GM23338 (cell line): ENCODE measurements at regions not wholly inside any gene's neighbourhood (a gene's known extent, or its start where the extent isn't known, plus 50 kb on each side); places are given as distances from the start of the nearest gene placed in this dataset.

Experiments
- ATAC-seq: fragments of 200-7000 bp; cut with Tn5 transposase; 3 replicates; pipeline ENCODE4 v1.9.1; 2020
- DNase-seq: peaks from one replicate; pipeline ENCODE4 v3.0.0-alpha.2; 2015; ENCODE audit warnings: low spot score
- H2AFZ ChIP-seq: fragments of 200-600 bp; sonication (generic); 2 replicates; pipeline ENCODE4 v1.8.0; 2016; ENCODE audit warnings: antibody characterized with exemption, mild to moderate bottlenecking, moderate library complexity
- H3F3A ChIP-seq: fragments of 200-600 bp; sonication (generic); replicated peaks from 2 replicates; pipeline ENCODE4 v1.8.0; 2017; ENCODE audit warnings: antibody characterized with exemption, mixed run types, low read depth
- H3K27ac ChIP-seq: fragments of 200-600 bp; sonication (generic); 2 replicates; pipeline ENCODE4 v1.6.1; 2016; ENCODE audit warnings: low read depth
- H3K27me3 ChIP-seq: fragments of 200-600 bp; sonication (generic); 2 replicates; pipeline ENCODE4 v1.8.0; 2016; ENCODE audit warnings: mild to moderate bottlenecking, mixed run types, moderate library complexity; ENCODE audit not compliant: insufficient read depth
- H3K36me3 ChIP-seq: fragments of 200-600 bp; sonication (generic); 2 replicates; pipeline ENCODE4 v1.8.0; 2016; ENCODE audit warnings: mild to moderate bottlenecking; ENCODE audit not compliant: insufficient read depth
- H3K4me1 ChIP-seq: fragments of 200-600 bp; sonication (generic); 2 replicates; pipeline ENCODE4 v1.8.0; 2016; ENCODE audit warnings: mild to moderate bottlenecking, moderate library complexity; ENCODE audit not compliant: insufficient read depth
- H3K4me2 ChIP-seq: fragments of 200-600 bp; sonication (generic); 2 replicates; pipeline ENCODE4 v1.7.1; 2017; ENCODE audit warnings: mixed run types
- H3K4me3 ChIP-seq: fragments of 200-600 bp; sonication (generic); 2 replicates; pipeline ENCODE4 v1.6.1; 2016; ENCODE audit warnings: mixed run types
- H3K79me2 ChIP-seq: fragments of 200-600 bp; sonication (generic); replicated peaks from 2 replicates; pipeline ENCODE4 v1.8.0; 2017; ENCODE audit warnings: mild to moderate bottlenecking; ENCODE audit not compliant: insufficient read depth
- H3K9me2 ChIP-seq: fragments of 200-600 bp; sonication (generic); 2 replicates; pipeline ENCODE4 v1.8.0; 2017; ENCODE audit not compliant: insufficient read depth
- H4K20me1 ChIP-seq: fragments of 200-600 bp; sonication (generic); replicated peaks from 2 replicates; pipeline ENCODE4 v1.8.0; 2017; ENCODE audit warnings: mild to moderate bottlenecking; ENCODE audit not compliant: insufficient read depth
- H3K27ac Mint-ChIP-seq: 2 replicates; pipeline ENCODE4 v1.8.0; 2020; ENCODE audit warnings: inconsistent platforms, mild to moderate bottlenecking, moderate library complexity, mixed read lengths
- H3K27me3 Mint-ChIP-seq: 3 replicates; pipeline ENCODE4 v1.8.0; 2022; ENCODE audit warnings: low read depth, mild to moderate bottlenecking, moderate library complexity, mixed read lengths, inconsistent platforms; ENCODE audit not compliant: insufficient read depth, poor library complexity
- H3K36me3 Mint-ChIP-seq: 3 replicates; pipeline ENCODE4 v1.8.0; 2021; ENCODE audit warnings: low read depth, mild to moderate bottlenecking, inconsistent platforms, moderate library complexity, mixed read lengths
- H3K4me1 Mint-ChIP-seq: 3 replicates; pipeline ENCODE4 v1.8.0; 2020; ENCODE audit warnings: mild to moderate bottlenecking, inconsistent platforms, mixed read lengths
- H3K4me3 Mint-ChIP-seq: 3 replicates; pipeline ENCODE4 v1.8.0; 2021; ENCODE audit warnings: moderate library complexity, mild to moderate bottlenecking, inconsistent platforms, mixed read lengths
- H3K9me3 Mint-ChIP-seq: 3 replicates; pipeline ENCODE4 v1.8.0; 2020; ENCODE audit warnings: moderate library complexity, mild to moderate bottlenecking, inconsistent platforms, mixed read lengths
- CREB1 ChIP-seq: fragments of 250-450 bp; sonication (Bioruptor Pico); IDR thresholded peaks from 2 replicates; pipeline ENCODE4 v1.5.0; 2020; ENCODE audit warnings: low read depth, mild to moderate bottlenecking, moderate library complexity
- EZH2 ChIP-seq: fragments of 200-600 bp; sonication (generic); IDR thresholded peaks from one replicate; pipeline ENCODE4 v1.8.0; 2017; ENCODE audit warnings: antibody characterized with exemption, mild to moderate bottlenecking, low read depth; ENCODE audit not compliant: unreplicated experiment
- EZH2phosphoT487 ChIP-seq: fragments of 200-600 bp; sonication (generic); IDR thresholded peaks from one replicate; pipeline ENCODE4 v1.8.1; 2018; ENCODE audit warnings: antibody characterized with exemption; ENCODE audit not compliant: unreplicated experiment
- JUNB ChIP-seq: IDR thresholded peaks from one replicate; pipeline ENCODE4 v1.6.1; 2016; ENCODE audit warnings: antibody characterized with exemption; ENCODE audit not compliant: unreplicated experiment
- NANOG ChIP-seq: IDR thresholded peaks from 2 replicates; pipeline ENCODE4 v1.6.1; 2016; ENCODE audit warnings: antibody characterized with exemption, borderline replicate concordance
- POLR2AphosphoS5 ChIP-seq: IDR thresholded peaks from 2 replicates; pipeline ENCODE4 v1.6.1; 2016; ENCODE audit warnings: antibody characterized with exemption, low read depth
- STAT1 ChIP-seq: IDR thresholded peaks from one replicate; pipeline ENCODE4 v1.6.1; 2016; ENCODE audit warnings: antibody characterized with exemption; ENCODE audit not compliant: unreplicated experiment
- ZNF114 ChIP-seq: fragments of 250-450 bp; sonication (Bioruptor Pico); IDR thresholded peaks from 2 replicates; pipeline ENCODE4 v1.5.0; 2020; ENCODE audit warnings: mild to moderate bottlenecking, moderate library complexity
- ZNF331 ChIP-seq: fragments of 250-450 bp; sonication (Bioruptor Pico); IDR thresholded peaks from 2 replicates; pipeline ENCODE4 v1.5.0; 2020; ENCODE audit warnings: low read depth, mild to moderate bottlenecking, moderate library complexity
- TF ChIP-seq, protein P1 (sequence below): fragments of 250-450 bp; sonication (Bioruptor Pico); IDR thresholded peaks from 2 replicates; pipeline ENCODE4 v1.5.0; 2020; ENCODE audit warnings: mild to moderate bottlenecking, moderate library complexity
- TF ChIP-seq, protein P2 (sequence below), 2 experiments: fragments of 200-600 bp in 1 of 2; sonication (generic) in 1 of 2; conservative IDR thresholded peaks; 2 replicates each; pipeline versions ENCODE4 v1.5.1 to v1.6.1; 2016 to 2017; ENCODE audit warnings: antibody characterized with exemption in 2 of 2, low read depth in 2 of 2, mild to moderate bottlenecking in 2 of 2, moderate library complexity in 1 of 2
- TF ChIP-seq, protein P3 (sequence below): IDR thresholded peaks from 2 replicates; pipeline ENCODE4 v1.6.1; 2016; ENCODE audit warnings: antibody characterized with exemption
- TF ChIP-seq, protein P4 (sequence below): IDR thresholded peaks from one replicate; pipeline ENCODE4 v1.6.1; 2018; ENCODE audit warnings: antibody characterized with exemption; ENCODE audit not compliant: unreplicated experiment

DNA sequence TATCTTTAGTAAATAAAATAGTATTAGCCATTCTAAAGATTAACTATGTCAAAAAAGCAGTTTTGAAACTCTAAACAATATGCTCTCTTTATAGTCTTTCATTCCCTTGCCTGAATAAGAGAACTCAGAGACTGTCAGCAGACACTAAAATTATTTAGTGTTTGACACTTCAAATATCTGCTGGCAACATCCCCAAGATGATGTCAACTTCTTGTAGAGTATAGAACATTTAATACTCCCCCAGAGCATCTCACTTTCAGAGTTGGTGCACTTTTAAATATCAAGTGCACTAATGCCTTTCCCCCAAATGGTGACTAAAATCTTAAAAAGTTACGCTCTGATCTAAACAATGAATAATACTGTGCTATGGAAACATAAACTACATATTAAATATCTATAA lies 374.9 kb downstream of the SLC6A15 start:
- H3K79me2 ChIP-seq: no peaks in the 10 kb centered on the region
- ATAC-seq (no peak), DNase-seq (no peak)
- H3K9me2 ChIP-seq: no peaks in the 10 kb centered on the region
- H2AFZ ChIP-seq: no peak overlapping the region
- no peaks in the 10 kb centered on the region for H4K20me1 ChIP-seq
- no peaks in the 10 kb centered on the region for H3F3A ChIP-seq
- no peak overlapping the region for H3K4me3 ChIP-seq
- Mint-ChIP-seq H3K4me1 (no peaks in the 10 kb centered on the region), H3K27ac (no peak overlapping the region), H3K4me3 (no peak overlapping the region), H3K9me3 (no peaks in the 10 kb centered on the region), H3K36me3 (no peaks in the 10 kb centered on the region), H3K27me3 (no peaks in the 10 kb centered on the region)
- H3K27ac ChIP-seq: no peak overlapping the region
- no peaks in the 10 kb centered on the region for H3K4me1 ChIP-seq
- H3K36me3 ChIP-seq: no peaks in the 10 kb centered on the region
- TF ChIP-seq NANOG (no peak), JUNB (no peak), ZNF331 (CRISPR knock-in tag) (no peak), POLR2AphosphoS5 (no peak), ZNF114 (CRISPR knock-in tag) (no peak), STAT1 (no peak), CREB1 (CRISPR knock-in tag) (no peak), EZH2 (no peak), EZH2phosphoT487 (no peak)
- TF ChIP-seq, protein P1, sequence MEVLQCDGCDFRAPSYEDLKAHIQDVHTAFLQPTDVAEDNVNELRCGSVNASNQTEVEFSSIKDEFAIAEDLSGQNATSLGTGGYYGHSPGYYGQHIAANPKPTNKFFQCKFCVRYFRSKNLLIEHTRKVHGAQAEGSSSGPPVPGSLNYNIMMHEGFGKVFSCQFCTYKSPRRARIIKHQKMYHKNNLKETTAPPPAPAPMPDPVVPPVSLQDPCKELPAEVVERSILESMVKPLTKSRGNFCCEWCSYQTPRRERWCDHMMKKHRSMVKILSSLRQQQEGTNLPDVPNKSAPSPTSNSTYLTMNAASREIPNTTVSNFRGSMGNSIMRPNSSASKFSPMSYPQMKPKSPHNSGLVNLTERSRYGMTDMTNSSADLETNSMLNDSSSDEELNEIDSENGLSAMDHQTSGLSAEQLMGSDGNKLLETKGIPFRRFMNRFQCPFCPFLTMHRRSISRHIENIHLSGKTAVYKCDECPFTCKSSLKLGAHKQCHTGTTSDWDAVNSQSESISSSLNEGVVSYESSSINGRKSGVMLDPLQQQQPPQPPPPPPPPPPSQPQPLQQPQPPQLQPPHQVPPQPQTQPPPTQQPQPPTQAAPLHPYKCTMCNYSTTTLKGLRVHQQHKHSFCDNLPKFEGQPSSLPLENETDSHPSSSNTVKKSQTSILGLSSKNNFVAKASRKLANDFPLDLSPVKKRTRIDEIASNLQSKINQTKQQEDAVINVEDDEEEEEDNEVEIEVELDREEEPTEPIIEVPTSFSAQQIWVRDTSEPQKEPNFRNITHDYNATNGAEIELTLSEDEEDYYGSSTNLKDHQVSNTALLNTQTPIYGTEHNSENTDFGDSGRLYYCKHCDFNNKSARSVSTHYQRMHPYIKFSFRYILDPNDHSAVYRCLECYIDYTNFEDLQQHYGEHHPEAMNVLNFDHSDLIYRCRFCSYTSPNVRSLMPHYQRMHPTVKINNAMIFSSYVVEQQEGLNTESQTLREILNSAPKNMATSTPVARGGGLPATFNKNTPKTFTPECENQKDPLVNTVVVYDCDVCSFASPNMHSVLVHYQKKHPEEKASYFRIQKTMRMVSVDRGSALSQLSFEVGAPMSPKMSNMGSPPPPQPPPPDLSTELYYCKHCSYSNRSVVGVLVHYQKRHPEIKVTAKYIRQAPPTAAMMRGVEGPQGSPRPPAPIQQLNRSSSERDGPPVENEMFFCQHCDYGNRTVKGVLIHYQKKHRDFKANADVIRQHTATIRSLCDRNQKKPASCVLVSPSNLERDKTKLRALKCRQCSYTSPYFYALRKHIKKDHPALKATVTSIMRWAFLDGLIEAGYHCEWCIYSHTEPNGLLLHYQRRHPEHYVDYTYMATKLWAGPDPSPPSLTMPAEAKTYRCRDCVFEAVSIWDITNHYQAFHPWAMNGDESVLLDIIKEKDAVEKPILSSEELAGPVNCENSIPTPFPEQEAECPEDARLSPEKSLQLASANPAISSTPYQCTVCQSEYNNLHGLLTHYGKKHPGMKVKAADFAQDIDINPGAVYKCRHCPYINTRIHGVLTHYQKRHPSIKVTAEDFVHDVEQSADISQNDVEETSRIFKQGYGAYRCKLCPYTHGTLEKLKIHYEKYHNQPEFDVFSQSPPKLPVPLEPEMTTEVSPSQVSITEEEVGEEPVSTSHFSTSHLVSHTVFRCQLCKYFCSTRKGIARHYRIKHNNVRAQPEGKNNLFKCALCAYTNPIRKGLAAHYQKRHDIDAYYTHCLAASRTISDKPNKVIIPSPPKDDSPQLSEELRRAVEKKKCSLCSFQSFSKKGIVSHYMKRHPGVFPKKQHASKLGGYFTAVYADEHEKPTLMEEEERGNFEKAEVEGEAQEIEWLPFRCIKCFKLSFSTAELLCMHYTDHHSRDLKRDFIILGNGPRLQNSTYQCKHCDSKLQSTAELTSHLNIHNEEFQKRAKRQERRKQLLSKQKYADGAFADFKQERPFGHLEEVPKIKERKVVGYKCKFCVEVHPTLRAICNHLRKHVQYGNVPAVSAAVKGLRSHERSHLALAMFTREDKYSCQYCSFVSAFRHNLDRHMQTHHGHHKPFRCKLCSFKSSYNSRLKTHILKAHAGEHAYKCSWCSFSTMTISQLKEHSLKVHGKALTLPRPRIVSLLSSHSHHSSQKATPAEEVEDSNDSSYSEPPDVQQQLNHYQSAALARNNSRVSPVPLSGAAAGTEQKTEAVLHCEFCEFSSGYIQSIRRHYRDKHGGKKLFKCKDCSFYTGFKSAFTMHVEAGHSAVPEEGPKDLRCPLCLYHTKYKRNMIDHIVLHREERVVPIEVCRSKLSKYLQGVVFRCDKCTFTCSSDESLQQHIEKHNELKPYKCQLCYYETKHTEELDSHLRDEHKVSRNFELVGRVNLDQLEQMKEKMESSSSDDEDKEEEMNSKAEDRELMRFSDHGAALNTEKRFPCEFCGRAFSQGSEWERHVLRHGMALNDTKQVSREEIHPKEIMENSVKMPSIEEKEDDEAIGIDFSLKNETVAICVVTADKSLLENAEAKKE: no peak
- TF ChIP-seq, protein P2, sequence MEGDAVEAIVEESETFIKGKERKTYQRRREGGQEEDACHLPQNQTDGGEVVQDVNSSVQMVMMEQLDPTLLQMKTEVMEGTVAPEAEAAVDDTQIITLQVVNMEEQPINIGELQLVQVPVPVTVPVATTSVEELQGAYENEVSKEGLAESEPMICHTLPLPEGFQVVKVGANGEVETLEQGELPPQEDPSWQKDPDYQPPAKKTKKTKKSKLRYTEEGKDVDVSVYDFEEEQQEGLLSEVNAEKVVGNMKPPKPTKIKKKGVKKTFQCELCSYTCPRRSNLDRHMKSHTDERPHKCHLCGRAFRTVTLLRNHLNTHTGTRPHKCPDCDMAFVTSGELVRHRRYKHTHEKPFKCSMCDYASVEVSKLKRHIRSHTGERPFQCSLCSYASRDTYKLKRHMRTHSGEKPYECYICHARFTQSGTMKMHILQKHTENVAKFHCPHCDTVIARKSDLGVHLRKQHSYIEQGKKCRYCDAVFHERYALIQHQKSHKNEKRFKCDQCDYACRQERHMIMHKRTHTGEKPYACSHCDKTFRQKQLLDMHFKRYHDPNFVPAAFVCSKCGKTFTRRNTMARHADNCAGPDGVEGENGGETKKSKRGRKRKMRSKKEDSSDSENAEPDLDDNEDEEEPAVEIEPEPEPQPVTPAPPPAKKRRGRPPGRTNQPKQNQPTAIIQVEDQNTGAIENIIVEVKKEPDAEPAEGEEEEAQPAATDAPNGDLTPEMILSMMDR (conservative IDR thresholded peaks at IDR 0.05; ENCODE audit: low read depth in 2 of 2): no peak
- TF ChIP-seq, protein P3, sequence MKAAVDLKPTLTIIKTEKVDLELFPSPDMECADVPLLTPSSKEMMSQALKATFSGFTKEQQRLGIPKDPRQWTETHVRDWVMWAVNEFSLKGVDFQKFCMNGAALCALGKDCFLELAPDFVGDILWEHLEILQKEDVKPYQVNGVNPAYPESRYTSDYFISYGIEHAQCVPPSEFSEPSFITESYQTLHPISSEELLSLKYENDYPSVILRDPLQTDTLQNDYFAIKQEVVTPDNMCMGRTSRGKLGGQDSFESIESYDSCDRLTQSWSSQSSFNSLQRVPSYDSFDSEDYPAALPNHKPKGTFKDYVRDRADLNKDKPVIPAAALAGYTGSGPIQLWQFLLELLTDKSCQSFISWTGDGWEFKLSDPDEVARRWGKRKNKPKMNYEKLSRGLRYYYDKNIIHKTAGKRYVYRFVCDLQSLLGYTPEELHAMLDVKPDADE: no peak
- TF ChIP-seq, protein P4, sequence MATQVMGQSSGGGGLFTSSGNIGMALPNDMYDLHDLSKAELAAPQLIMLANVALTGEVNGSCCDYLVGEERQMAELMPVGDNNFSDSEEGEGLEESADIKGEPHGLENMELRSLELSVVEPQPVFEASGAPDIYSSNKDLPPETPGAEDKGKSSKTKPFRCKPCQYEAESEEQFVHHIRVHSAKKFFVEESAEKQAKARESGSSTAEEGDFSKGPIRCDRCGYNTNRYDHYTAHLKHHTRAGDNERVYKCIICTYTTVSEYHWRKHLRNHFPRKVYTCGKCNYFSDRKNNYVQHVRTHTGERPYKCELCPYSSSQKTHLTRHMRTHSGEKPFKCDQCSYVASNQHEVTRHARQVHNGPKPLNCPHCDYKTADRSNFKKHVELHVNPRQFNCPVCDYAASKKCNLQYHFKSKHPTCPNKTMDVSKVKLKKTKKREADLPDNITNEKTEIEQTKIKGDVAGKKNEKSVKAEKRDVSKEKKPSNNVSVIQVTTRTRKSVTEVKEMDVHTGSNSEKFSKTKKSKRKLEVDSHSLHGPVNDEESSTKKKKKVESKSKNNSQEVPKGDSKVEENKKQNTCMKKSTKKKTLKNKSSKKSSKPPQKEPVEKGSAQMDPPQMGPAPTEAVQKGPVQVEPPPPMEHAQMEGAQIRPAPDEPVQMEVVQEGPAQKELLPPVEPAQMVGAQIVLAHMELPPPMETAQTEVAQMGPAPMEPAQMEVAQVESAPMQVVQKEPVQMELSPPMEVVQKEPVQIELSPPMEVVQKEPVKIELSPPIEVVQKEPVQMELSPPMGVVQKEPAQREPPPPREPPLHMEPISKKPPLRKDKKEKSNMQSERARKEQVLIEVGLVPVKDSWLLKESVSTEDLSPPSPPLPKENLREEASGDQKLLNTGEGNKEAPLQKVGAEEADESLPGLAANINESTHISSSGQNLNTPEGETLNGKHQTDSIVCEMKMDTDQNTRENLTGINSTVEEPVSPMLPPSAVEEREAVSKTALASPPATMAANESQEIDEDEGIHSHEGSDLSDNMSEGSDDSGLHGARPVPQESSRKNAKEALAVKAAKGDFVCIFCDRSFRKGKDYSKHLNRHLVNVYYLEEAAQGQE: no peak
- H3K27me3 ChIP-seq: no peaks in the 10 kb centered on the region
- H3K4me2 ChIP-seq: no peak overlapping the region
